HEK293T (cell line): ENCODE measurements at regions not wholly inside any gene's neighbourhood (a gene's known extent, or its start where the extent isn't known, plus 50 kb on each side); places are given as distances from the start of the nearest gene placed in this dataset.

Source experiments
- CTCF ChIA-PET: fragments of 350-600 bp; formaldehyde crosslinking; extraction: SDS; loops from one replicate; lab custom pipeline; 2021; ENCODE audit warnings: antibody characterized with exemption, inconsistent platforms; lab: Yijun Ruan, JAX
- POLR2A ChIA-PET: fragments of 350-600 bp; formaldehyde crosslinking; extraction: SDS; loops from one replicate; lab custom pipeline; 2020; ENCODE audit warnings: antibody characterized with exemption, inconsistent platforms; lab: Yijun Ruan, JAX
- DNase-seq: peaks from one replicate; pipeline ENCODE4 v3.0.0; 2012; ENCODE audit warnings: mixed read lengths; ENCODE audit errors: extremely low spot score
- ARNT ChIP-seq: fragments of 450-650 bp; IDR thresholded peaks from 2 replicates; pipeline ENCODE4 v1.6.1; 2017; ENCODE audit warnings: mild to moderate bottlenecking
- BHLHE40 ChIP-seq: fragments of 450-650 bp; IDR thresholded peaks from 2 replicates; pipeline ENCODE4 v1.6.1; 2016; ENCODE audit warnings: mild to moderate bottlenecking, moderate library complexity, borderline replicate concordance
- CTBP1 ChIP-seq: fragments of 450-650 bp; IDR thresholded peaks from 2 replicates; pipeline ENCODE4 v1.6.1; 2016; ENCODE audit warnings: borderline replicate concordance
- ELF4 ChIP-seq: fragments of 450-650 bp; IDR thresholded peaks from 2 replicates; pipeline ENCODE4 v1.6.1; 2017; ENCODE audit warnings: antibody characterized with exemption
- FOXA1 ChIP-seq: fragments of 450-650 bp; IDR thresholded peaks from 2 replicates; pipeline ENCODE4 v1.6.1; 2016; ENCODE audit warnings: mild to moderate bottlenecking
- FOXK2 ChIP-seq: fragments of 450-650 bp; IDR thresholded peaks from 2 replicates; pipeline ENCODE4 v1.6.1; 2016; ENCODE audit warnings: mild to moderate bottlenecking
- FOXM1 ChIP-seq: fragments of 450-650 bp; IDR thresholded peaks from 2 replicates; pipeline ENCODE4 v1.6.1; 2017; ENCODE audit warnings: mild to moderate bottlenecking, borderline replicate concordance
- HDGF ChIP-seq: fragments of 450-650 bp; IDR thresholded peaks from 2 replicates; pipeline ENCODE4 v1.6.1; 2017; ENCODE audit warnings: antibody characterized with exemption, borderline replicate concordance
- L3MBTL2 ChIP-seq: fragments of 450-650 bp; conservative IDR thresholded peaks from 2 replicates; pipeline ENCODE4 v1.6.1; 2016; ENCODE audit warnings: mild to moderate bottlenecking
- LEF1 ChIP-seq: fragments of 450-650 bp; IDR thresholded peaks from 2 replicates; pipeline ENCODE4 v1.6.1; 2017; ENCODE audit warnings: mild to moderate bottlenecking, borderline replicate concordance
- NFRKB ChIP-seq: fragments of 450-650 bp; IDR thresholded peaks from 2 replicates; pipeline ENCODE4 v1.6.1; 2016; ENCODE audit warnings: mild to moderate bottlenecking, moderate library complexity
- PKNOX1 ChIP-seq: fragments of 450-650 bp; IDR thresholded peaks from 2 replicates; pipeline ENCODE4 v1.6.1; 2016
- SP1 ChIP-seq: fragments of 450-650 bp; IDR thresholded peaks from 2 replicates; pipeline ENCODE4 v1.6.1; 2017
- SUZ12 ChIP-seq: fragments of 450-650 bp; IDR thresholded peaks from 2 replicates; pipeline ENCODE4 v1.6.1; 2016; ENCODE audit warnings: mild to moderate bottlenecking
- TARDBP ChIP-seq: fragments of 450-650 bp; IDR thresholded peaks from 2 replicates; pipeline ENCODE4 v1.6.1; 2016
- ZNF384 ChIP-seq: fragments of 450-650 bp; IDR thresholded peaks from 2 replicates; pipeline ENCODE4 v1.6.1; 2016

DNA sequence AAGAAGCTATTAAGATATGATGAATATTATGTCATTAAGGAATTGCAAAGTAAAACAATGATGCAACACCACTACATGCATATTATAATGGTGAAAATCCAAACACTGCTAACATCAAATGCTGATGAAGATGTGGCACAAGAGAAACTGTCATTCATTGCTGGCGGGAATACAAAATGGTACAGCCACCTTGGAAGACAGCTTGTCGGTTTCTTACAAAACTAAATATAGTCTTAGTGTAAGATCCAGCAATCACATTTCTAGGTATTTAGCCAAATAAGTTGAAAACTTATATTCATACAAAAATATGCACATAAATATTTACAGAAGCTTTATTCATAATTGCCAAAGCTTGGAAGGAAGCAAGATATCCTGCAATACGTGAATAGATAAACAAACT lies 114.9 kb upstream of the EDNRB start:
- no peak for TF ChIP-seq SUZ12
- no peak for TF ChIP-seq ARNT
- no peak for TF ChIP-seq BHLHE40
- no peak for TF ChIP-seq FOXK2
- no peak for TF ChIP-seq PKNOX1
- TF ChIP-seq SP1: no peak
- TF ChIP-seq CTBP1: no peak
- no peak for TF ChIP-seq FOXM1
- no peak for TF ChIP-seq LEF1
- TF ChIP-seq ELF4: no peak
- no peak for TF ChIP-seq TARDBP
- DNase-seq: no peak
- POLR2A ChIA-PET: no interaction called here
- CTCF ChIA-PET: no interaction called here

DNA sequence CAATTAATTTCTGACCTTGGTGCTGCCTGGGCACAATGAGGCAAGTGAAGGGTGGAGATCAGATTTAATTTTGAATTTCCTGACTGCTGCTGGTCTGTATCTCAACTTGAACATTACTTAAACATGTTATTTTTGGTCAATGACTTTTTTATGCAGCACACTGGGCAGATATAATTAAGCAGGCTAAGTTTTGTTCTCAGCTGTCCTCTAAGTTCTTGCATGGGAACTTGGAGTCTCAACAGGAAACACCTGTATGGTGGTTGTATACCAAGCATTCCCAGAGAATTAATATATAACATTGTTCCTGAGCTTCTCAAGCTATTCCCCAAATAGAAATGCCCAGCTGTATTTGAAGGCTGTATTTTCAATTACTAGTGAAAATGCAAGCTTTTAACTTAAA lies 113.5 kb upstream of the EDNRB start:
- no peak for DNase-seq
- CTCF ChIA-PET: no interaction called here
- no peak for TF ChIP-seq SUZ12
- no peak for TF ChIP-seq PKNOX1
- TF ChIP-seq ZNF384: no peak
- TF ChIP-seq FOXK2: no peak
- TF ChIP-seq L3MBTL2: no peak
- no peak for TF ChIP-seq SP1
- TF ChIP-seq HDGF: no peak
- POLR2A ChIA-PET: no interaction called here

- TF ChIP-seq L3MBTL2 (no peak), NFRKB (no peak), HDGF (no peak), ELF4 (no peak), CTBP1 (no peak), SUZ12 (no peak), BHLHE40 (no peak), FOXA1 (no peak), FOXK2 (no peak), ARNT (no peak), ZNF384 (no peak), FOXM1 (no peak), SP1 (no peak)
- ChIA-PET CTCF (no interaction called here), POLR2A (no interaction called here)
- DNase-seq: no peak
Observed at GRCh38 chr13:78030341-78030896, 111.8 kb upstream of the EDNRB start.

DNA sequence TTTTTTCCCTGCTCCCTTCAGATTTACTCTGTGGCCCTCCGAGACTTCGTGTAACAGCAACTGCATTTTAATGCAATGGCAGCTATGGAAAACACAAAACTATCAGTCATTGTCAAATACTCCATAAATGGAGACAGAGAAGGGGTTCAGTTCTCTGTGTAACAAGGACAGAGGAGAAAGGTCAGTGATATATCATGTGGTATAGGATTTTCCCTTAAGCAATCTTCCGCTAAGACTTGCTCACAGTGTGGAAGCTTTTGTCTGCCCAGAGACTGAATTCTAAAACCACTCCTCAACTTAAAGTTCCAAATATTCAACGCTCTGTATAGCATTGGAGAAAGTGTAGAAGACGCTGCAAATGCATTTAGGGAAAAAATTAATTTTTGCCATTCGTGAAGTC lies 111.3 kb upstream of the EDNRB start:
- no peak for DNase-seq
- no peak for TF ChIP-seq PKNOX1
- TF ChIP-seq SUZ12: no peak
- no peak for TF ChIP-seq ZNF384
- no peak for TF ChIP-seq NFRKB
- no peak for TF ChIP-seq FOXK2
- TF ChIP-seq FOXA1: no peak
- TF ChIP-seq TARDBP: no peak
- TF ChIP-seq L3MBTL2: no peak
- no peak for TF ChIP-seq ELF4
- ChIA-PET POLR2A (no interaction called here), CTCF (no interaction called here)

GRCh38 chr13:78028960-78029359 lies 110.3 kb upstream of the EDNRB start:
- DNase-seq: no peak
- no peak for TF ChIP-seq ARNT
- TF ChIP-seq SP1: no peak
- TF ChIP-seq NFRKB: no peak
- TF ChIP-seq ELF4: no peak
- no peak for TF ChIP-seq BHLHE40
- TF ChIP-seq FOXK2: no peak
- TF ChIP-seq TARDBP: no peak
- TF ChIP-seq LEF1: no peak
- TF ChIP-seq FOXA1: no peak
- ChIA-PET CTCF (interaction anchor here (0.6 kb wide), 1 partner anchor 245 kb away, joined by 3 read pairs; no protein-coding TSS in a partner anchor), POLR2A (no interaction called here)

DNA sequence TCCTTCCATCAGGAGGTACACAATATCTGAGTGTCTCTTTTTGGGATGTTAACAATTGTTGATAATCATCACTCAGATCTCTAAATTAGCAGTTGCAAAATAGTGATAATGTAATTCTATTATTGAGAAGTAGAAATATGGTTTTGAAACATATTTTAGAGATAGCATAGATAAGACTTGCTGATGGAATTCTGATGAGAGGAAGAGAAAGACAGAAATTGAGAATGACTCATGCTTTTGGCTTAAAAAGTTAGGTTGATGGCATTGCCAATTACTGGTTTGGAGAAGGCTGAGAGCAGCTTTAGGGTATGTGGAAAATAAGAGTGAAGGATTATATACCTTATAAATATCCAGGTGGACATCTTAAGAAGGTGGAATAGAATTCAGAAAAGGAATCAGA lies 106.4 kb upstream of the EDNRB start:
- no peak for TF ChIP-seq SP1
- POLR2A ChIA-PET: no interaction called here
- CTCF ChIA-PET: interaction anchor here (1.0 kb wide), 1 partner anchor 16 kb away, joined by 3 read pairs; no protein-coding TSS in a partner anchor
- no peak for DNase-seq

DNA sequence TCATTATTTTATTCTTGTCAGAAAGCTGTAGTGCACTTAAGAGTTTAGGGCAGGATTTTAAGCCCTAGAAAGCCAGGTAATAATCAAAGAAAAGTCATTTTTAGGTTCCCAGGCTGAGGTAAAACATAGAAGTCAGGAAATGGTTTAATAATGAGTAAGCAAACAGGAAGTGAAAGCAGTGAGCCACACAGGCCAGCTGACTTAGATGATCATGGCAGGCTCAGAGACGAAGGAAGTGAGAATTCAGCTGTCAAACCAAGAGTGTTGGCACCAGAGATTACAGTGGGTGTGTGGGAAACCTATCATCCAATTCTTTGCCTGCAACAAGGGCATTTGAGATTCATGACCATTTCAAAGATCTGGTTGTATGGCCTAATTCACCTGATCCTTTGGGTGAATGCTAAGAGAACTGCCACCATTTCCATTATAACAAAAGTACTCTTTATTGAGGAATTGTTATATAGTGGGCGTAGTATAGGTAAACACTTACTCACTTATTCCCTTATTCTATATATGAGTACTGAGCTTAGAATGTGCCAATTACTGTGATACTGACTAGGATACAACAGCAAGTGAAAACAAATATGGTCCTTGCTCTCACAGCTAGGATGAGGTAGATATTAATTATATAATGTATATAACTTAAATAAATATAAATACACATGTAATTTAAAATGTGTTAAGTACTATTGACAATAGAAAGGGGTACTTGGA lies 103.7 kb upstream of the EDNRB start:
- CTCF ChIA-PET: no interaction called here
- POLR2A ChIA-PET: no interaction called here
- no peak for DNase-seq
- TF ChIP-seq PKNOX1: no peak
- no peak for TF ChIP-seq BHLHE40
- no peak for TF ChIP-seq FOXK2
- TF ChIP-seq SUZ12: no peak
- TF ChIP-seq FOXM1: no peak
- TF ChIP-seq TARDBP: no peak
- no peak for TF ChIP-seq FOXA1
- no peak for TF ChIP-seq ZNF384
- TF ChIP-seq SP1: no peak
- no peak for TF ChIP-seq ELF4
- no peak for TF ChIP-seq CTBP1
- TF ChIP-seq HDGF: no peak
- TF ChIP-seq ARNT: no peak
- no peak for TF ChIP-seq LEF1
- no peak for TF ChIP-seq L3MBTL2
- TF ChIP-seq NFRKB: no peak
